ENCODE measurements at regions not wholly inside any gene's neighbourhood (a gene's known extent, or its start where the extent isn't known, plus 50 kb on each side); places are given as distances from the start of the nearest gene placed in this dataset.

DNA sequence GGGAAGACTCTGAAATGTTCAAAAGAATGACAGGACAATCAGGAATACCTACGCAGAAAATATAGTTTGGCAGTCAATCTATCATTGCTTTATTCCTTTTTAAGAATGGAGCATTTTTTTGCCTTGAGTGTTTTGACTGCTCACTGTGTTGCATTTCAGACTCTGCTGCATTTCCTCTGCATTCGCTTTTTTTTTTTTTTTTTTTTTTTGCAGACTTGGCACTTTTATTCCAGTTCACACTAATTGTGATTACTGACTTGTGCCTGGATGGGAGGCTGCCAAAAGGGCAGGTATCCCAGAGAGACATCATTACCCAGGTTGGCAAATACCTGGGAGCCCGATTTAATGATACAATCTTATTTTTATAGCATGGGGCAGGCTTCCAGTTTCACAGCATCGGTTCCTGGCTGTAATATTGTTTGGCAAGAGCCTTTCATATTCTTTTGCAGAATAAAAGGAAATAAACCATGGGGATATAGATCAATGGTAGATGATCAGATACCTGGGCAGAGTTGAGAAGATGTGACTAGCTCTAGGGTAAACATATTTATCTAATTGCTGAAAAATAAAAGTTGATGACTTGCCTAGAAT is 1132.6 kb downstream of the MAT2B start:
- Histone ChIP-seq H3K79me2 (ENCODE audit: control insufficient read depth, insufficient read depth, low read length) (no peaks in the 10 kb centered on the region), H3K9me1 (ENCODE audit: control insufficient read depth, extremely low read depth, insufficient read depth, low read length) (no peaks in the 10 kb centered on the region), H4K20me1 (ENCODE audit: control insufficient read depth, extremely low read depth, insufficient read depth, low read length) (no peaks in the 10 kb centered on the region), H3K27ac (ENCODE audit: control insufficient read depth, insufficient read depth, low read length) (no peak overlapping the region), H3K27me3 (ENCODE audit: control insufficient read depth, extremely low read depth, insufficient read depth, low read length) (no peaks in the 10 kb centered on the region), H2AFZ (ENCODE audit: control insufficient read depth, low read length) (no peak overlapping the region), H3K36me3 (ENCODE audit: control insufficient read depth in 2 of 2, extremely low read depth in 1 of 2, insufficient read depth in 2 of 2, low read length in 2 of 2) (no peaks in the 10 kb centered on the region), H3K9me3 (ENCODE audit: control insufficient read depth, low read depth, low read length) (no peaks in the 10 kb centered on the region), H3K9ac (ENCODE audit: control insufficient read depth, extremely low read depth, insufficient read depth, low read length) (no peak overlapping the region), H3K4me2 (ENCODE audit: control insufficient read depth, extremely low read depth, insufficient read depth, low read depth, low read length) (no peak overlapping the region), H3K4me1 (ENCODE audit: control insufficient read depth, extremely low read depth, insufficient read depth, low read length) (no peaks in the 10 kb centered on the region), H3K4me3 (ENCODE audit: control insufficient read depth in 2 of 3, extremely low read depth in 1 of 3, insufficient read depth in 2 of 3, low read depth in 1 of 3, low read length in 3 of 3) (no peak overlapping the region)
- DNase-seq (ENCODE audit: low read depth, low spot score): no peak
- TF ChIP-seq EZH2 (IDR thresholded peaks at IDR 0.05; ENCODE audit: low read length): no peak
- TF ChIP-seq, protein P1, sequence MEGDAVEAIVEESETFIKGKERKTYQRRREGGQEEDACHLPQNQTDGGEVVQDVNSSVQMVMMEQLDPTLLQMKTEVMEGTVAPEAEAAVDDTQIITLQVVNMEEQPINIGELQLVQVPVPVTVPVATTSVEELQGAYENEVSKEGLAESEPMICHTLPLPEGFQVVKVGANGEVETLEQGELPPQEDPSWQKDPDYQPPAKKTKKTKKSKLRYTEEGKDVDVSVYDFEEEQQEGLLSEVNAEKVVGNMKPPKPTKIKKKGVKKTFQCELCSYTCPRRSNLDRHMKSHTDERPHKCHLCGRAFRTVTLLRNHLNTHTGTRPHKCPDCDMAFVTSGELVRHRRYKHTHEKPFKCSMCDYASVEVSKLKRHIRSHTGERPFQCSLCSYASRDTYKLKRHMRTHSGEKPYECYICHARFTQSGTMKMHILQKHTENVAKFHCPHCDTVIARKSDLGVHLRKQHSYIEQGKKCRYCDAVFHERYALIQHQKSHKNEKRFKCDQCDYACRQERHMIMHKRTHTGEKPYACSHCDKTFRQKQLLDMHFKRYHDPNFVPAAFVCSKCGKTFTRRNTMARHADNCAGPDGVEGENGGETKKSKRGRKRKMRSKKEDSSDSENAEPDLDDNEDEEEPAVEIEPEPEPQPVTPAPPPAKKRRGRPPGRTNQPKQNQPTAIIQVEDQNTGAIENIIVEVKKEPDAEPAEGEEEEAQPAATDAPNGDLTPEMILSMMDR (optimal IDR thresholded peaks at IDR 0.05 in 1 of 3, IDR thresholded peaks at IDR 0.05 in 1 of 3, conservative IDR thresholded peaks at IDR 0.05 in 1 of 3; ENCODE audit: extremely low read depth in 1 of 3, insufficient read depth in 2 of 3, low read length in 3 of 3): no peak
- FAIRE-seq: no peak
- dilution Hi-C loops (cut with MboI; ENCODE audit: extremely low pct_ligation_motif_present, low sequenced_read_pairs): no loop called here

- no peak for TF ChIP-seq EZH2 (IDR thresholded peaks at IDR 0.05; ENCODE audit: low read length)
- TF ChIP-seq, protein P1 (optimal IDR thresholded peaks at IDR 0.05 in 1 of 3, IDR thresholded peaks at IDR 0.05 in 1 of 3, conservative IDR thresholded peaks at IDR 0.05 in 1 of 3; ENCODE audit: extremely low read depth in 1 of 3, insufficient read depth in 2 of 3, low read length in 3 of 3): no peak
- Histone ChIP-seq H2AFZ (ENCODE audit: control insufficient read depth, low read length) (no peak overlapping the region), H3K4me3 (ENCODE audit: control insufficient read depth in 2 of 3, extremely low read depth in 1 of 3, insufficient read depth in 2 of 3, low read depth in 1 of 3, low read length in 3 of 3) (no peak overlapping the region), H3K9me3 (ENCODE audit: control insufficient read depth, low read depth, low read length) (no peaks in the 10 kb centered on the region), H3K4me2 (ENCODE audit: control insufficient read depth, extremely low read depth, insufficient read depth, low read depth, low read length) (no peak overlapping the region), H3K9ac (ENCODE audit: control insufficient read depth, extremely low read depth, insufficient read depth, low read length) (no peak overlapping the region), H3K9me1 (ENCODE audit: control insufficient read depth, extremely low read depth, insufficient read depth, low read length) (no peaks in the 10 kb centered on the region), H3K36me3 (ENCODE audit: control insufficient read depth in 2 of 2, extremely low read depth in 1 of 2, insufficient read depth in 2 of 2, low read length in 2 of 2) (no peaks in the 10 kb centered on the region), H3K27me3 (ENCODE audit: control insufficient read depth, extremely low read depth, insufficient read depth, low read length) (no peaks in the 10 kb centered on the region), H3K79me2 (ENCODE audit: control insufficient read depth, insufficient read depth, low read length) (no peaks in the 10 kb centered on the region), H3K4me1 (ENCODE audit: control insufficient read depth, extremely low read depth, insufficient read depth, low read length) (no peaks in the 10 kb centered on the region), H3K27ac (ENCODE audit: control insufficient read depth, insufficient read depth, low read length) (no peak overlapping the region), H4K20me1 (ENCODE audit: control insufficient read depth, extremely low read depth, insufficient read depth, low read length) (no peaks in the 10 kb centered on the region)
- no peak for DNase-seq (ENCODE audit: low read depth, low spot score)
- FAIRE-seq: no peak
- dilution Hi-C loops (cut with MboI; ENCODE audit: extremely low pct_ligation_motif_present, low sequenced_read_pairs): no loop called here
Measured at GRCh38 chr5:164649266-164649665, 1143.8 kb downstream of the MAT2B start.

All from keratinocyte (primary cell).